H1 (cell line): ENCODE measurements at regions not wholly inside any gene's neighbourhood (a gene's known extent, or its start where the extent isn't known, plus 50 kb on each side); places are given as distances from the start of the nearest gene placed in this dataset.

Experiments
- CBX5 ChIP-seq: fragments of 300-800, 300-1000 bp; sonication (generic); IDR thresholded peaks from 2 replicates; pipeline ENCODE4 v1.7.1; 2016; ENCODE audit warnings: antibody characterized with exemption, low read length, low read depth
- CTBP2 ChIP-seq: IDR thresholded peaks from 2 replicates; pipeline ENCODE4 v1.7.0; 2011; ENCODE audit warnings: borderline replicate concordance, mild to moderate bottlenecking, moderate library complexity, mixed read lengths, low read length; ENCODE audit not compliant: insufficient read depth, insufficient read length
- SIN3A ChIP-seq, 2 experiments: IDR thresholded peaks in 1 of 2; conservative IDR thresholded peaks in 1 of 2; 2 replicates each; pipeline ENCODE4 v1.6.1; 2011 to 2012; ENCODE audit warnings: low read length in 2 of 2, improper control_type of control experiment in 1 of 2, low read depth in 1 of 2, mild to moderate bottlenecking in 1 of 2
- SP2 ChIP-seq: IDR thresholded peaks from 2 replicates; pipeline ENCODE4 v1.6.1; 2012; ENCODE audit warnings: mild to moderate bottlenecking, low read length, inconsistent platforms
- SRF ChIP-seq: IDR thresholded peaks from 2 replicates; pipeline ENCODE4 v1.6.1; 2011; ENCODE audit warnings: mild to moderate bottlenecking, low read depth, low read length, moderate library complexity
- TAF1 ChIP-seq: IDR thresholded peaks from 2 replicates; pipeline ENCODE4 v1.6.1; 2011; ENCODE audit warnings: mild to moderate bottlenecking, low read depth, low read length
- TF ChIP-seq, protein P1 (sequence below): IDR thresholded peaks from 2 replicates; pipeline ENCODE4 v1.6.1; 2012; ENCODE audit warnings: low read length, inconsistent platforms

DNA sequence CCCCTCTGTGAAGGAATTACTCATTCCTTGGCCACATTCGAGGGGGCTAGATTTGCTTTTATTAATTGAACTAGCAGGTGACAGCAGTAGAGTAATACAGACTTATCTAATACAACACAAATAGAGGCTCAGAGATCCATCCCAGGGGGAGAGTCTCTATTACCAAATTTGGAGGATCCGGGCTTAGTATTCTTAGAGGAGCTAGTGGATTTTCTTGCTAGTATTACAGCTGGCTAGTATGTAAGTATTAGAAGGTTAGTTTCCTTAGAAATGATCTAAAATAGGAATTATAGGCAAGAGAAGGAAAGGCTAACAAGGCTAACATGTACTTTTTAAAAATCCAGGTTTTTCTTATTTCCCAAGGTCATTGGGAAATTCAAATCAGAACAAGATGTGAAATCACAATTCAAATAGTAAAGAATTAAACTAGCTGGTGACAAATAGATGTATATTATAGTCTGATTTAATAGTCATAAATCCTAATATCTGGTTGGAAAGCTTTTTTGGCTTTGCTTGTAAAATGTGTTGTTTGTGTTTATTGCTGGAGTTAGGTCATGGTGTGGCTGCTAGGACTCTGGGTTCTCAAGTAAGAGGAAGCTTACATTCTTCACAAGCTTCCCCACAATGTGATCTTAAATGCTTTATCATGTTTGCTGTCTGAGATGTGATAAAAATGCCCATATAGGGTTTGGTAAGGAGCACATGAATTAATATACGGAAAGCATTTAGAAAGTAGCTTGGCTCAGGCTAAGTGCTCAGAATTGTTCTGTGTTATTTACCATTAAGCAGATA is 160.4 kb upstream of the MPDZ start (continued):
- TF ChIP-seq CBX5 (no peak), TAF1 (no peak), SP2 (no peak), CTBP2 (no peak), SRF (no peak), SIN3A (conservative IDR thresholded peaks at IDR 0.05 in 1 of 2, IDR thresholded peaks at IDR 0.05 in 1 of 2; ENCODE audit: low read depth in 1 of 2, low read length in 2 of 2) (no peak)
- TF ChIP-seq, protein P1, sequence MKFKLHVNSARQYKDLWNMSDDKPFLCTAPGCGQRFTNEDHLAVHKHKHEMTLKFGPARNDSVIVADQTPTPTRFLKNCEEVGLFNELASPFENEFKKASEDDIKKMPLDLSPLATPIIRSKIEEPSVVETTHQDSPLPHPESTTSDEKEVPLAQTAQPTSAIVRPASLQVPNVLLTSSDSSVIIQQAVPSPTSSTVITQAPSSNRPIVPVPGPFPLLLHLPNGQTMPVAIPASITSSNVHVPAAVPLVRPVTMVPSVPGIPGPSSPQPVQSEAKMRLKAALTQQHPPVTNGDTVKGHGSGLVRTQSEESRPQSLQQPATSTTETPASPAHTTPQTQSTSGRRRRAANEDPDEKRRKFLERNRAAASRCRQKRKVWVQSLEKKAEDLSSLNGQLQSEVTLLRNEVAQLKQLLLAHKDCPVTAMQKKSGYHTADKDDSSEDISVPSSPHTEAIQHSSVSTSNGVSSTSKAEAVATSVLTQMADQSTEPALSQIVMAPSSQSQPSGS, result no peak
